Testis (tissue), 2 donors: ENCODE measurements at regions not wholly inside any gene's neighbourhood (a gene's known extent, or its start where the extent isn't known, plus 50 kb on each side); places are given as distances from the start of the nearest gene placed in this dataset.

Source experiments
- POLR2A ChIP-seq: fragments of 450-650 bp; IDR thresholded peaks from one replicate; pipeline ENCODE4 v1.6.1; 2017; ENCODE audit warnings: antibody characterized with exemption, mild to moderate bottlenecking, moderate library complexity
- TF ChIP-seq, protein P1 (sequence below), 3 experiments: fragments of 450-650 bp in 2 of 3; fragments of 200-600 bp in 1 of 3; sonication (generic) in 1 of 3; IDR thresholded peaks; one replicate each; pipeline ENCODE4 v1.5.1; 2016 to 2019; ENCODE audit warnings: antibody characterized with exemption in 3 of 3, mild to moderate bottlenecking in 2 of 3, moderate library complexity in 1 of 3

DNA sequence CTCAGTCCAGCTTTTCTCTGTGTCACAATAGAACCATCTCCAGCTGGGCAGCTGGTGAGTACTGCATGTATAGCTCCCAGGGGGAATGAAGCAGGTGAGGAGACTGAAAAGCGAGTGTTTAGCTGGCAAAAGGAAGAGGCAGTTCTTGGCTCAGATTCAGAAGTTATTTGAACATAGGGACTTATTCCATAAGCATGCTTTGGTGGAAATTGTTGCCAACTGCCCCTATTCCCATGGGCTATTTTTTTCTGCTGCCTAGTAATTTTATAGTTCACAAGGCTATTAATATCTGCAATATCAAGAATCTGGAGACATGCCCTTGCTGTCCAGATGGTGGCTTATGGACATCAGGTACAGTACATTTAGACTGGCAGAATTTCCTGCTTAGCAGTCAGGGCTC is 1112.7 kb downstream of the LRFN5 start:
- TF ChIP-seq, protein P1, sequence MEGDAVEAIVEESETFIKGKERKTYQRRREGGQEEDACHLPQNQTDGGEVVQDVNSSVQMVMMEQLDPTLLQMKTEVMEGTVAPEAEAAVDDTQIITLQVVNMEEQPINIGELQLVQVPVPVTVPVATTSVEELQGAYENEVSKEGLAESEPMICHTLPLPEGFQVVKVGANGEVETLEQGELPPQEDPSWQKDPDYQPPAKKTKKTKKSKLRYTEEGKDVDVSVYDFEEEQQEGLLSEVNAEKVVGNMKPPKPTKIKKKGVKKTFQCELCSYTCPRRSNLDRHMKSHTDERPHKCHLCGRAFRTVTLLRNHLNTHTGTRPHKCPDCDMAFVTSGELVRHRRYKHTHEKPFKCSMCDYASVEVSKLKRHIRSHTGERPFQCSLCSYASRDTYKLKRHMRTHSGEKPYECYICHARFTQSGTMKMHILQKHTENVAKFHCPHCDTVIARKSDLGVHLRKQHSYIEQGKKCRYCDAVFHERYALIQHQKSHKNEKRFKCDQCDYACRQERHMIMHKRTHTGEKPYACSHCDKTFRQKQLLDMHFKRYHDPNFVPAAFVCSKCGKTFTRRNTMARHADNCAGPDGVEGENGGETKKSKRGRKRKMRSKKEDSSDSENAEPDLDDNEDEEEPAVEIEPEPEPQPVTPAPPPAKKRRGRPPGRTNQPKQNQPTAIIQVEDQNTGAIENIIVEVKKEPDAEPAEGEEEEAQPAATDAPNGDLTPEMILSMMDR (IDR thresholded peaks at IDR 0.05) = no peak
- no peak for TF ChIP-seq POLR2A
